Activated CD4-positive, alpha-beta T cell treated with anti-CD3 and anti-CD28 coated beads for 36 hours (primary cell): ENCODE measurements at regions not wholly inside any gene's neighbourhood (a gene's known extent, or its start where the extent isn't known, plus 50 kb on each side); places are given as distances from the start of the nearest gene placed in this dataset.

Experiments used
- ATAC-seq: fragments of 200-7000 bp; cut with Tn5 transposase; one replicate; pipeline ENCODE4 v1.10.0; 2021; ENCODE audit warnings: mild to moderate bottlenecking, moderate library complexity
- CTCF ChIA-PET: fragments of 350-600 bp; sonication (Branson Sonifier 250); formaldehyde crosslinking; loops from one replicate; lab custom pipeline; 2021; ENCODE audit warnings: antibody characterized with exemption; lab: Charles Lee
- POLR2A ChIA-PET: fragments of 350-600 bp; sonication (Branson Sonifier 250); formaldehyde crosslinking; loops from one replicate; lab custom pipeline; 2021; ENCODE audit warnings: antibody characterized with exemption, inconsistent platforms; lab: Charles Lee
- DNase-seq: peaks from one replicate; pipeline ENCODE4 v3.0.0-alpha.2; 2020
- H3K27ac Mint-ChIP-seq: one replicate; pipeline ENCODE4 v1.8.0; 2021; ENCODE audit warnings: mixed read lengths
- H3K27me3 Mint-ChIP-seq: one replicate; pipeline ENCODE4 v1.8.0; 2021; ENCODE audit warnings: mixed read lengths
- H3K36me3 Mint-ChIP-seq: one replicate; pipeline ENCODE4 v1.8.0; 2021; ENCODE audit warnings: low read depth, mixed read lengths
- H3K4me1 Mint-ChIP-seq: one replicate; pipeline ENCODE4 v1.8.0; 2021; ENCODE audit warnings: mixed read lengths
- H3K4me3 Mint-ChIP-seq: one replicate; pipeline ENCODE4 v1.8.0; 2021; ENCODE audit warnings: mild to moderate bottlenecking, moderate library complexity, mixed read lengths
- H3K9me3 Mint-ChIP-seq: one replicate; pipeline ENCODE4 v1.8.0; 2021; ENCODE audit warnings: low read depth, mixed read lengths
- intact Hi-C, 2 experiments: fragments of 100-400 bp; cut with DNase I in 1 of 2; cut with micrococcal nuclease in 1 of 2; formaldehyde crosslinking; loops; one replicate each; pipeline versions ENCODE4 v1.14.2 to v1.15.1; 2022 to 2024; cut with DNase I, micrococcal nuclease

- H3K4me1 Mint-ChIP-seq: no peaks in the 10 kb centered on the region
- peaks cover 23% of the 10 kb centered on the region for H3K27me3 Mint-ChIP-seq
- no peak overlapping the region for H3K4me3 Mint-ChIP-seq
- ChIA-PET CTCF (no interaction called here), POLR2A (no interaction called here)
- no peak overlapping the region for H3K27ac Mint-ChIP-seq
- H3K9me3 Mint-ChIP-seq: peaks cover 3% of the 10 kb centered on the region
- ATAC-seq (no peak), DNase-seq (no peak)
- intact Hi-C loops: no loop called here
- H3K36me3 Mint-ChIP-seq: no peaks in the 10 kb centered on the region
These were observed 407.0 kb downstream of the NPHP4 start for GRCh38 chr1:5585256-5585655.

DNA sequence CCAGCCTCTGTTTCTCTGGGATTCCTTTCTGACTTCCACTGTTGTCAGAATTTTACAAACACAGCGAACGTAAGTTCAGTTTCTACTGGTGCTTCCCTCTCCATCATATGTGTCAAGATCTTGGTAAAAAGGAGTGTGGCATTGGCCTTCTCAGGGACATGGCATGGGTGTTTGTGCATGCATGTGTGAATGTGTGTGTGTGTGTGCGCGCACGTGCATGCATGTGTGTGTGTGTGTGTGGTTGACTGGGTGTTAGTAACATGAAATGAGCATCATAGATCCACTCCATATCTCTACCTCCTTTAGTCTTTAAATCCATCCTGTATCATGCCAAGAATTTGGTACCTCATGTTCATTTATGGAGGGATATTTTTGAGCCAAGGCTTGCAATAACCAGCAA lies 411.3 kb downstream of the NPHP4 start:
- Mint-ChIP-seq H3K4me1 (no peaks in the 10 kb centered on the region), H3K9me3 (no peaks in the 10 kb centered on the region), H3K27ac (no peak overlapping the region), H3K4me3 (no peak overlapping the region), H3K27me3 (peaks cover 18% of the 10 kb centered on the region), H3K36me3 (no peaks in the 10 kb centered on the region)
- CTCF ChIA-PET: no interaction called here
- POLR2A ChIA-PET: no interaction called here
- ATAC-seq: no peak
- intact Hi-C loops: no loop called here
- DNase-seq: no peak

- peaks cover 17% of the 10 kb centered on the region for H3K27me3 Mint-ChIP-seq
- no peaks in the 10 kb centered on the region for H3K9me3 Mint-ChIP-seq
- CTCF ChIA-PET: no interaction called here
- no peaks in the 10 kb centered on the region for H3K36me3 Mint-ChIP-seq
- ATAC-seq: no peak
- POLR2A ChIA-PET: no interaction called here
- no peak overlapping the region for H3K27ac Mint-ChIP-seq
- intact Hi-C loops: no loop called here
- no peaks in the 10 kb centered on the region for H3K4me1 Mint-ChIP-seq
- no peak overlapping the region for H3K4me3 Mint-ChIP-seq
- DNase-seq: no peak
These were observed 412.3 kb downstream of the NPHP4 start for GRCh38 chr1:5579966-5580365.

DNA sequence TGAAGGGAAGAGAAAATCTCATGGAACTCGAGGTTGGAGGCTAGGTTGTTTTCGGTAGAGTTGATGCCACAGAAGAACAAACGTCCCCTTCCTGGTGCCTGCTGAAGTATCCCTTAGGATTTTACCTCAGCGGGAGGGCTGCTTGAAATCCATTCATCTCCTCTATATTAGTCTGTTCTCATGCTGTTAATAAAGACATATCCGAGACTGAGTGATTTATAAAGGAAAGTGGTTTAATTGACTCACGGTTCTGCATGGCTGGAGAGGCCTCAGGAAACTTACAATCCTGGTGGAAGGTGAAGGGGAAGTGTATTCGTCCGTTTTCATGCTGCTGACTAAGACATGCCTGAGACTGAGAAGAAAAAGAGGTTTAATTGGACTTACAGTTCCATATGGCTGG lies 413.5 kb downstream of the NPHP4 start:
- Mint-ChIP-seq H3K27ac (no peak overlapping the region), H3K27me3 (peaks cover 14% of the 10 kb centered on the region), H3K4me1 (no peaks in the 10 kb centered on the region), H3K9me3 (no peaks in the 10 kb centered on the region), H3K4me3 (no peak overlapping the region), H3K36me3 (no peaks in the 10 kb centered on the region)
- intact Hi-C loops: no loop called here
- no peak for DNase-seq
- CTCF ChIA-PET: no interaction called here
- POLR2A ChIA-PET: no interaction called here
- ATAC-seq: no peak

GRCh38 chr1:5577255-5578040 lies 414.8 kb downstream of the NPHP4 start:
- peaks cover 9% of the 10 kb centered on the region for H3K27me3 Mint-ChIP-seq
- no peak overlapping the region for H3K4me3 Mint-ChIP-seq
- no peaks in the 10 kb centered on the region for H3K36me3 Mint-ChIP-seq
- H3K9me3 Mint-ChIP-seq: no peaks in the 10 kb centered on the region
- no peak for ATAC-seq
- POLR2A ChIA-PET: no interaction called here
- DNase-seq: no peak
- H3K4me1 Mint-ChIP-seq: no peaks in the 10 kb centered on the region
- H3K27ac Mint-ChIP-seq: no peak overlapping the region
- intact Hi-C loops: no loop called here
- CTCF ChIA-PET: no interaction called here

- no peak overlapping the region for H3K4me3 Mint-ChIP-seq
- DNase-seq: no peak
- H3K9me3 Mint-ChIP-seq: no peaks in the 10 kb centered on the region
- intact Hi-C loops: no loop called here
- ChIA-PET POLR2A (no interaction called here), CTCF (no interaction called here)
- no peak overlapping the region for H3K27ac Mint-ChIP-seq
- H3K36me3 Mint-ChIP-seq: no peaks in the 10 kb centered on the region
- no peaks in the 10 kb centered on the region for H3K4me1 Mint-ChIP-seq
- no peak for ATAC-seq
- peaks cover 9% of the 10 kb centered on the region for H3K27me3 Mint-ChIP-seq
These were observed 415.6 kb downstream of the NPHP4 start for GRCh38 chr1:5576673-5577065.

DNA sequence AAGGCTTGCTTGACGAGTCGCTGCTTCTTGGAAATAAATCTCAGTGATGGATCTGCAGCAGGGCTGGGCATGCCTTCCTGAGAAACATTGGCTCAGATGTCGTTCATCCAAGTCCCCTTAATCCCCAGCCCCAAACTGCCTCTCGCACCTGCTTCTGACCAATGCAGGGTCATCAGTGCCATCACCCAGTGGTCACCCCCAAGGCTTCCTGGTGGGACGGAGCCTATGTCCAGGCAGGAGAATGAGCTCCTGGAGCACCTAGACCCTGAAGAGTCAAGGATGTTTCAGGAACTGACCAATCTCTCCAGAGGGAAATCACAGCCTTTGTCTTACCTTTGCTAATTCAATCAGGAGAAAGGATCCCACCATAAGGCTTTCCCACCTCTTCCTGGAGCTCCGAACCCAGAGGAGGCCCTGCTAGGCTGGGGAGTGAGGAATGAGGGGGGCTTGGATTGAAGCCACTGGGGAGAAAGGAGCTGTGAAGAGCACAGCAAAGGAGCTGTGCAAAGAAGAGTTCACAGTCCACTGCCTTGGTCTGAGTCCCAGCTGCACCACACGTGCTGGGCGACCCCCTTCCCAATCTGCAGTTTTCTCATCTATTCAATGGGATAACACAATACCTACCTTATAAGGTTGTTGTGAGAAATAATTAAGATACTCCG lies 416.1 kb downstream of the NPHP4 start:
- DNase-seq (no peak), ATAC-seq (no peak)
- no peaks in the 10 kb centered on the region for H3K4me1 Mint-ChIP-seq
- H3K36me3 Mint-ChIP-seq: no peaks in the 10 kb centered on the region
- intact Hi-C loops: no loop called here
- ChIA-PET POLR2A (no interaction called here), CTCF (interaction anchor here (0.6 kb wide), 1 partner anchor 393 kb away, joined by 3 read pairs; no protein-coding TSS in a partner anchor)
- no peak overlapping the region for H3K27ac Mint-ChIP-seq
- peaks cover 8% of the 10 kb centered on the region for H3K27me3 Mint-ChIP-seq
- no peaks in the 10 kb centered on the region for H3K9me3 Mint-ChIP-seq
- H3K4me3 Mint-ChIP-seq: no peak overlapping the region

- Mint-ChIP-seq H3K9me3 (no peaks in the 10 kb centered on the region), H3K27me3 (peaks cover 5% of the 10 kb centered on the region), H3K36me3 (no peaks in the 10 kb centered on the region), H3K4me3 (no peak overlapping the region), H3K4me1 (no peaks in the 10 kb centered on the region), H3K27ac (no peak overlapping the region)
- POLR2A ChIA-PET: no interaction called here
- CTCF ChIA-PET: interaction anchor here (0.6 kb wide), 1 partner anchor 394 kb away, joined by 3 read pairs; no protein-coding TSS in a partner anchor
- ATAC-seq (no peak), DNase-seq (no peak)
- intact Hi-C loops: no loop called here
These were observed 416.8 kb downstream of the NPHP4 start for GRCh38 chr1:5575396-5575940.

- no peaks in the 10 kb centered on the region for H3K36me3 Mint-ChIP-seq
- ATAC-seq (no peak), DNase-seq (no peak)
- no peaks in the 10 kb centered on the region for H3K9me3 Mint-ChIP-seq
- ChIA-PET POLR2A (no interaction called here), CTCF (no interaction called here)
- intact Hi-C loops: no loop called here
- H3K27ac Mint-ChIP-seq: no peak overlapping the region
- no peaks in the 10 kb centered on the region for H3K4me1 Mint-ChIP-seq
- no peak overlapping the region for H3K4me3 Mint-ChIP-seq
- H3K27me3 Mint-ChIP-seq: peaks cover 5% of the 10 kb centered on the region
These were observed 417.6 kb downstream of the NPHP4 start for GRCh38 chr1:5574641-5575040.

DNA sequence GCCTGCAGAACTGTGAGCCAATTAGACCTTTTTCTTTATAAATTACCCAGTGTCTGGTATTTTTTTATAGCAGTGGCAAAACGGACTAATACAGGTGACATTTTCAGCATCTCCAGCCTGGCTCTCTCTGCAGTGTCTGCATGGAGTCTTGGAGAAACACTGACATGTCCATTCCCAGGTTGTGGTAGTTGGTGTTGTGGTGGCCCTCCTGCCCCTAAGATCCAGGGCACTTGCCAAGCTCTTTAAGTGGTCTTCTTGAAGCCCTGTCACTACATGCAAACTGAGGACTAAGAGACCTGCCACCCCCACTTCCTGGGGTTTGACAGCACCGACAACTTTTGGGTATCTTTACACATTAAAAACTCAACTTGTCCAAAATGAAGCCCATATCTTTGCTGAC lies 419.4 kb downstream of the NPHP4 start:
- ATAC-seq: no peak
- ChIA-PET POLR2A (no interaction called here), CTCF (no interaction called here)
- no peak for DNase-seq
- no peaks in the 10 kb centered on the region for H3K4me1 Mint-ChIP-seq
- peaks cover 7% of the 10 kb centered on the region for H3K9me3 Mint-ChIP-seq
- no peaks in the 10 kb centered on the region for H3K36me3 Mint-ChIP-seq
- intact Hi-C loops: no loop called here
- no peak overlapping the region for H3K4me3 Mint-ChIP-seq
- H3K27ac Mint-ChIP-seq: no peak overlapping the region
- H3K27me3 Mint-ChIP-seq: peaks cover 5% of the 10 kb centered on the region

GRCh38 chr1:5571861-5572401 lies 420.3 kb downstream of the NPHP4 start:
- peaks cover 7% of the 10 kb centered on the region for H3K9me3 Mint-ChIP-seq
- no peaks in the 10 kb centered on the region for H3K36me3 Mint-ChIP-seq
- no peaks in the 10 kb centered on the region for H3K4me1 Mint-ChIP-seq
- intact Hi-C loops: no loop called here
- H3K27me3 Mint-ChIP-seq: peaks cover 5% of the 10 kb centered on the region
- ATAC-seq (no peak), DNase-seq (no peak)
- no peak overlapping the region for H3K27ac Mint-ChIP-seq
- POLR2A ChIA-PET: no interaction called here
- CTCF ChIA-PET: no interaction called here
- H3K4me3 Mint-ChIP-seq: no peak overlapping the region

GRCh38 chr1:5571438-5571837 lies 420.8 kb downstream of the NPHP4 start:
- Mint-ChIP-seq H3K9me3 (peaks cover 7% of the 10 kb centered on the region), H3K36me3 (no peaks in the 10 kb centered on the region), H3K4me1 (no peaks in the 10 kb centered on the region), H3K27me3 (peaks cover 5% of the 10 kb centered on the region), H3K4me3 (no peak overlapping the region), H3K27ac (no peak overlapping the region)
- DNase-seq (no peak), ATAC-seq (no peak)
- intact Hi-C loops: no loop called here
- ChIA-PET POLR2A (no interaction called here), CTCF (no interaction called here)
